PFSK-1 (cell line): ENCODE measurements at regions not wholly inside any gene's neighbourhood (a gene's known extent, or its start where the extent isn't known, plus 50 kb on each side); places are given as distances from the start of the nearest gene placed in this dataset.

Experiments
- POLR2AphosphoS5 ChIP-seq: IDR thresholded peaks from 2 replicates; pipeline ENCODE4 v1.6.1; 2012; ENCODE audit warnings: low read depth, mild to moderate bottlenecking, control low read depth, low read length, moderate library complexity
- REST ChIP-seq, 2 experiments: IDR thresholded peaks; 2 replicates each; pipeline versions ENCODE4 v1.6.1 to v1.8.0; 2011 to 2012; ENCODE audit warnings: low read depth in 2 of 2, low read length in 2 of 2, control low read depth in 1 of 2, inconsistent platforms in 1 of 2, mild to moderate bottlenecking in 1 of 2, moderate library complexity in 1 of 2; ENCODE audit not compliant: insufficient read depth in 1 of 2
- SIN3A ChIP-seq: IDR thresholded peaks from 2 replicates; pipeline ENCODE4 v1.6.1; 2012; ENCODE audit warnings: mild to moderate bottlenecking, low read length, moderate library complexity, borderline replicate concordance; ENCODE audit not compliant: insufficient read depth
- TAF1 ChIP-seq: IDR thresholded peaks from 2 replicates; pipeline ENCODE4 v1.6.1; 2012; ENCODE audit warnings: low read length, control low read depth, borderline replicate concordance; ENCODE audit not compliant: insufficient read depth

GRCh38 chr2:36006444-36006843 is 349.1 kb upstream of the CRIM1 start:
- no peak for TF ChIP-seq SIN3A
- no peak for TF ChIP-seq TAF1
- TF ChIP-seq POLR2AphosphoS5: no peak
- no peak for TF ChIP-seq REST (IDR thresholded peaks at IDR 0.05; ENCODE audit: insufficient read depth in 1 of 2, low read depth in 2 of 2, low read length in 2 of 2)
